K562 (cell line): ENCODE measurements at regions not wholly inside any gene's neighbourhood (a gene's known extent, or its start where the extent isn't known, plus 50 kb on each side); places are given as distances from the start of the nearest gene placed in this dataset.

Experiments used
- ATAC-seq: fragments of 200-7000 bp; cut with Tn5 transposase; 3 replicates; pipeline ENCODE4 v1.9.1; 2020; ENCODE audit warnings: moderate library complexity
- BruUV-seq: library from RNA; stranded (reverse); fragments of 400-500 nt; replicated peaks from 2 replicates; lab custom pipeline; 2021; lab: Mats Ljungman, UMichigan
- CTCF ChIA-PET: fragments of 300-600 bp; formaldehyde crosslinking; extraction: SDS; loops from one replicate; lab custom pipeline; 2021; ENCODE audit warnings: low intra/inter-chr PET ratio; lab: Yijun Ruan, JAX
- POLR2A ChIA-PET: fragments of 300-600, 350-650 bp; sonication (Branson Sonifier 250); formaldehyde crosslinking; extraction: SDS; loops from one replicate; lab custom pipeline; 2021; ENCODE audit warnings: antibody characterized with exemption, inconsistent platforms; lab: Yijun Ruan, JAX
- DNase-seq, 4 experiments: peaks; one replicate each; pipeline versions ENCODE4 v3.0.0 to v3.0.0-alpha.2; 2011 to 2018; ENCODE audit warnings: low spot score in 3 of 4, mixed read lengths in 3 of 4; ENCODE audit errors: extremely low read depth in 1 of 4
- FAIRE-seq: peaks from 2 replicates; lab custom pipeline; 2011; peaks lifted over from hg19 to GRCh38; lab: Jason Lieb, UNC
- H2AFZ ChIP-seq: 2 replicates; pipeline ENCODE4 v1.6.0; 2011; ENCODE audit warnings: low read depth, low read length, control low read depth, inconsistent platforms
- H3K27ac ChIP-seq: fragments of 200-600 bp; 3 replicates; pipeline ENCODE4 v1.8.0; 2011; ENCODE audit warnings: low read depth, mild to moderate bottlenecking, control low read depth, inconsistent platforms, low read length, moderate library complexity, mixed read lengths; ENCODE audit errors: extremely low read depth
- H3K27me3 ChIP-seq, 2 experiments: fragments of 300-600 bp in 1 of 2; 2 replicates in 1 of 2; 3 replicates in 1 of 2; pipeline versions ENCODE4 v1.6.0 to v1.8.0; 2011; ENCODE audit warnings: inconsistent platforms in 2 of 2, low read length in 2 of 2, mild to moderate bottlenecking in 1 of 2, mixed read lengths in 1 of 2, moderate library complexity in 1 of 2; ENCODE audit not compliant: control insufficient read depth in 2 of 2, insufficient read depth in 2 of 2
- H3K36me3 ChIP-seq: fragments of 300-600 bp; 3 replicates; pipeline ENCODE4 v1.8.0; 2011; ENCODE audit warnings: mild to moderate bottlenecking, low read length, inconsistent platforms; ENCODE audit not compliant: control insufficient read depth, insufficient read depth
- H3K4me1 ChIP-seq, 2 experiments: fragments of 200-600 bp in 1 of 2; replicated peaks in 1 of 2; 2 replicates in 1 of 2; 3 replicates in 1 of 2; pipeline versions ENCODE4 v1.5.1 to v1.8.0; 2011; ENCODE audit warnings: inconsistent platforms in 2 of 2, low read length in 2 of 2, mild to moderate bottlenecking in 1 of 2, mixed read lengths in 1 of 2, moderate library complexity in 1 of 2; ENCODE audit not compliant: control insufficient read depth in 2 of 2, insufficient read depth in 2 of 2
- H3K4me2 ChIP-seq: 2 replicates; pipeline ENCODE4 v1.6.1; 2011; ENCODE audit warnings: low read length, control low read depth, inconsistent platforms, mixed read lengths; ENCODE audit not compliant: insufficient read depth
- H3K4me3 ChIP-seq: fragments of 200-600 bp; sonication (generic), shearing (Covaris generic); 2 replicates; pipeline ENCODE4 v1.5.1; 2016; ENCODE audit warnings: control low read depth, inconsistent platforms
- H3K79me2 ChIP-seq: fragments of 200-600 bp; 3 replicates; pipeline ENCODE4 v1.8.0; 2011; ENCODE audit warnings: low read length, inconsistent platforms; ENCODE audit not compliant: control insufficient read depth, insufficient read depth
- H3K9ac ChIP-seq, 2 experiments: 2 replicates each; pipeline versions ENCODE4 v1.6.0 to v1.6.1; 2011; ENCODE audit warnings: low read depth in 2 of 2, low read length in 2 of 2, control low read depth in 1 of 2, inconsistent platforms in 1 of 2, mild to moderate bottlenecking in 1 of 2, mixed read lengths in 1 of 2; ENCODE audit not compliant: insufficient read depth in 1 of 2
- H3K9me1 ChIP-seq: one replicate; pipeline ENCODE4 v1.6.0; 2011; ENCODE audit warnings: inconsistent platforms, mild to moderate bottlenecking, low read length, moderate library complexity; ENCODE audit not compliant: control insufficient read depth, insufficient read depth
- H3K9me3 ChIP-seq: replicated peaks from 2 replicates; pipeline ENCODE4 v1.5.1; 2011; ENCODE audit warnings: low read depth, low read length, inconsistent platforms; ENCODE audit not compliant: control insufficient read depth, insufficient read depth
- H4K20me1 ChIP-seq: replicated peaks from 2 replicates; pipeline ENCODE4 v1.6.1; 2011; ENCODE audit warnings: low read length, inconsistent platforms, mixed read lengths; ENCODE audit not compliant: control insufficient read depth, insufficient read depth
- ARHGAP35 ChIP-seq: fragments of 450-650 bp; IDR thresholded peaks from 2 replicates; pipeline ENCODE4 v1.6.1; 2018; ENCODE audit not compliant: partially characterized antibody
- CAMTA2 ChIP-seq: fragments of 250-450 bp; sonication (Bioruptor Pico); conservative IDR thresholded peaks from 2 replicates; pipeline ENCODE4 v1.5.1; 2022
- CEBPB ChIP-seq: fragments of 450-650 bp; IDR thresholded peaks from 2 replicates; pipeline ENCODE4 v1.6.1; 2016; ENCODE audit warnings: missing genetic modification characterization, missing compliant biosample characterization
- FOXA3 ChIP-seq, 2 experiments: fragments of 450-650 bp in 1 of 2; sonication (generic) in 1 of 2; formaldehyde crosslinking; IDR thresholded peaks in 1 of 2; conservative IDR thresholded peaks in 1 of 2; 2 replicates each; pipeline versions ENCODE4 v1.4.0 to v1.8.0; 2020 to 2022; ENCODE audit warnings: mild to moderate bottlenecking in 2 of 2, missing genetic modification reagents in 1 of 2
- GTF2A2 ChIP-seq: IDR thresholded peaks from 2 replicates; pipeline ENCODE4 v1.6.1; 2016; ENCODE audit warnings: mild to moderate bottlenecking, missing genetic modification characterization, missing compliant biosample characterization
- GTF2F1 ChIP-seq: IDR thresholded peaks from 2 replicates; pipeline ENCODE4 v1.6.1; 2011; ENCODE audit warnings: low read depth, low read length, improper control_type of control experiment
- HNRNPL ChIP-seq: fragments of 200-400 bp; formaldehyde crosslinking; IDR thresholded peaks from 2 replicates; pipeline ENCODE4 v1.6.1; 2017; ENCODE audit warnings: low read depth, mild to moderate bottlenecking, low read length
- MCM2 ChIP-seq: fragments of 450-650 bp; IDR thresholded peaks from 2 replicates; pipeline ENCODE4 v1.6.1; 2017; ENCODE audit warnings: low read depth, mild to moderate bottlenecking
- NCOA2 ChIP-seq, 2 experiments: fragments of 450-650 bp; IDR thresholded peaks; 2 replicates each; pipeline ENCODE4 v1.6.1; 2018; ENCODE audit warnings: mild to moderate bottlenecking in 2 of 2, moderate library complexity in 1 of 2; ENCODE audit not compliant: partially characterized antibody in 2 of 2
- NFRKB ChIP-seq: fragments of 450-650 bp; IDR thresholded peaks from 2 replicates; pipeline ENCODE4 v1.6.1; 2016; ENCODE audit warnings: low read depth
- NRF1 ChIP-seq, 2 experiments: fragments of 450-650 bp; IDR thresholded peaks in 1 of 2; conservative IDR thresholded peaks in 1 of 2; 2 replicates each; pipeline ENCODE4 v1.6.1; 2014; ENCODE audit warnings: mild to moderate bottlenecking in 2 of 2
- PHF21A ChIP-seq: fragments of 450-650 bp; IDR thresholded peaks from 2 replicates; pipeline ENCODE4 v1.6.1; 2017; ENCODE audit warnings: low read depth, borderline replicate concordance
- RCOR1 ChIP-seq, 2 experiments: IDR thresholded peaks; 2 replicates each; pipeline ENCODE4 v1.6.1; 2012; ENCODE audit warnings: low read depth in 2 of 2, low read length in 2 of 2, borderline replicate concordance in 1 of 2, improper control_type of control experiment in 1 of 2
- TRIM25 ChIP-seq: fragments of 450-650 bp; IDR thresholded peaks from 2 replicates; pipeline ENCODE4 v1.7.0; 2016; ENCODE audit warnings: borderline replicate concordance
- ZNF561 ChIP-seq: fragments of 450-650 bp; formaldehyde crosslinking; conservative IDR thresholded peaks from 2 replicates; pipeline ENCODE4 v1.4.0; 2020; ENCODE audit warnings: mild to moderate bottlenecking, moderate library complexity
- WGBS: fragments of 100-300 bp; shearing (Covaris generic); methylation state at CpG from one replicate; pipeline ENCODE4 v1.1.6; 2016; ENCODE audit warnings: low coverage, mixed read lengths; ENCODE audit not compliant: insufficient coverage; ENCODE audit errors: missing lambda C conversion rate; 5-methylcytosine and 5-hydroxymethylcytosine counted together
- in situ Hi-C: fragments of 300-500 bp; cut with MboI; formaldehyde crosslinking; loops from 4 replicates; pipeline ENCODE4 v1.15.0; 2018; ENCODE audit warnings: inconsistent platforms, mixed read lengths
- intact Hi-C: fragments of 100-400 bp; cut with micrococcal nuclease; formaldehyde crosslinking; loops from 2 replicates; pipeline ENCODE4 v1.14.2; 2022
- TF ChIP-seq, protein P1 (sequence below): sonication (generic); formaldehyde crosslinking; IDR thresholded peaks from 2 replicates; pipeline ENCODE4 v1.8.1; 2023; ENCODE audit warnings: mild to moderate bottlenecking, missing genetic modification reagents

- Histone ChIP-seq H3K9me3 (no peaks in the 10 kb centered on the region), H3K79me2 (no peaks in the 10 kb centered on the region), H3K27me3 (no peaks in the 10 kb centered on the region), H4K20me1 (no peaks in the 10 kb centered on the region), H3K4me1 (no peaks in the 10 kb centered on the region), H3K4me2 (no peak overlapping the region), H3K36me3 (no peaks in the 10 kb centered on the region), H3K9ac (no peak overlapping the region), H2AFZ (no peak overlapping the region), H3K4me3 (no peak overlapping the region), H3K9me1 (no peaks in the 10 kb centered on the region), H3K27ac (no peak overlapping the region)
- CTCF ChIA-PET, result no interaction called here
- in situ Hi-C loops (no loop called here), intact Hi-C loops (no loop called here)
- BruUV-seq, result no TSS peak
- no peak for DNase-seq
- TF ChIP-seq FOXA3 (CRISPR knock-in tag; conservative IDR thresholded peaks at IDR 0.05 in 1 of 2, IDR thresholded peaks at IDR 0.05 in 1 of 2), result no peak
- 0 out of 2 replicates have a peak, but pooled peaks have one; percentile 22 for TF ChIP-seq CEBPB
- 0% methylated on average over 1 of the region's 1 CpG for WGBS
- ATAC-seq, result no peak
- FAIRE-seq, result no peak
- POLR2A ChIA-PET, result no interaction called here
These were observed 794.5 kb upstream of the IGFBP3 start for GRCh38 chr7:46715579-46715978.

DNA sequence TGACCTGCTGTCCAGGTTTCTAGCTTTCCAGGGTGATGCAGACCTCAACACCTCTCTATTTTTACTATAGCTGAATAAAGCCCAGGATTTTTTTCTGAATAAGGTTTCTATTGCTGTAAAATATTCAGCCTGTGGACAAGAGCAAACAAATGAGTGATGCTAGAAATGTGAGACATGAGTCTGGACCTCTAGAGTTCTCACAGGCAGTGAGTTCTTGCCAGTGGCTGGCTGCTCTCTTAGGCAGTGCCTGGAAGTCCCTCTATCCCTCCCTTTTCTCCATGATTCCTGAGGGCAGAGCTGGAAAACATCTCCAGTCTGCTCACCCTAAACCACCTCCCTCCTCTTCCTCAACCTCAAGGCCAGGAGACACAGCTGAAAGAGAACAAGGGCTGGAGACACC, 793.8 kb upstream of the IGFBP3 start:
- no peak overlapping the region for H3K4me2 ChIP-seq
- no peaks in the 10 kb centered on the region for H3K9me3 ChIP-seq
- no peak for ATAC-seq
- FAIRE-seq, result no peak
- ChIA-PET CTCF (no interaction called here), POLR2A (no interaction called here)
- H3K4me1 ChIP-seq, result no peaks in the 10 kb centered on the region
- no peaks in the 10 kb centered on the region for H4K20me1 ChIP-seq
- intact Hi-C loops (no loop called here), in situ Hi-C loops (no loop called here)
- no peaks in the 10 kb centered on the region for H3K27me3 ChIP-seq
- H3K4me3 ChIP-seq, result no peak overlapping the region
- H3K27ac ChIP-seq, result no peak overlapping the region
- no peaks in the 10 kb centered on the region for H3K36me3 ChIP-seq
- H3K79me2 ChIP-seq, result no peaks in the 10 kb centered on the region
- no peaks in the 10 kb centered on the region for H3K9me1 ChIP-seq
- no TSS peak for BruUV-seq
- H3K9ac ChIP-seq, result no peak overlapping the region
- H2AFZ ChIP-seq, result no peak overlapping the region
- DNase-seq, result no peak
- no peak for TF ChIP-seq TRIM25
- TF ChIP-seq NCOA2 (IDR thresholded peaks at IDR 0.05; ENCODE audit: partially characterized antibody in 2 of 2), result no peak
- TF ChIP-seq ZNF561 (CRISPR knock-in tag), result no peak
- TF ChIP-seq NFRKB, result no peak
- TF ChIP-seq GTF2A2 (tag), result no peak
- no peak for TF ChIP-seq MCM2
- no peak for TF ChIP-seq NRF1 (conservative IDR thresholded peaks at IDR 0.05 in 1 of 2, IDR thresholded peaks at IDR 0.05 in 1 of 2)
- TF ChIP-seq, protein P1, sequence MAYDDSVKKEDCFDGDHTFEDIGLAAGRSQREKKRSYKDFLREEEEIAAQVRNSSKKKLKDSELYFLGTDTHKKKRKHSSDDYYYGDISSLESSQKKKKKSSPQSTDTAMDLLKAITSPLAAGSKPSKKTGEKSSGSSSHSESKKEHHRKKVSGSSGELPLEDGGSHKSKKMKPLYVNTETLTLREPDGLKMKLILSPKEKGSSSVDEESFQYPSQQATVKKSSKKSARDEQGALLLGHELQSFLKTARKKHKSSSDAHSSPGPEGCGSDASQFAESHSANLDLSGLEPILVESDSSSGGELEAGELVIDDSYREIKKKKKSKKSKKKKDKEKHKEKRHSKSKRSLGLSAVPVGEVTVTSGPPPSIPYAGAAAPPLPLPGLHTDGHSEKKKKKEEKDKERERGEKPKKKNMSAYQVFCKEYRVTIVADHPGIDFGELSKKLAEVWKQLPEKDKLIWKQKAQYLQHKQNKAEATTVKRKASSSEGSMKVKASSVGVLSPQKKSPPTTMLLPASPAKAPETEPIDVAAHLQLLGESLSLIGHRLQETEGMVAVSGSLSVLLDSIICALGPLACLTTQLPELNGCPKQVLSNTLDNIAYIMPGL (CRISPR knock-in tag), result no peak
- no peak for TF ChIP-seq PHF21A
- TF ChIP-seq ARHGAP35, result no peak
- no peak for TF ChIP-seq GTF2F1
- TF ChIP-seq HNRNPL, result no peak
- TF ChIP-seq RCOR1 (IDR thresholded peaks at IDR 0.05; ENCODE audit: borderline replicate concordance in 1 of 2, low read depth in 2 of 2, low read length in 2 of 2), result no peak
- TF ChIP-seq CAMTA2 (CRISPR knock-in tag), result no peak
